Calu3 (cell line): ENCODE measurements at regions not wholly inside any gene's neighbourhood (a gene's known extent, or its start where the extent isn't known, plus 50 kb on each side); places are given as distances from the start of the nearest gene placed in this dataset.

Experiments used
- BruUV-seq: library from RNA; stranded (reverse); fragments of 400-500 nt; replicated peaks from 2 replicates; lab custom pipeline; 2021; lab: Mats Ljungman, UMichigan
- CTCF ChIA-PET: fragments of 300-600 bp; sonication (Branson Sonifier 250); formaldehyde crosslinking; loops from one replicate; lab custom pipeline; 2022; ENCODE audit warnings: antibody characterized with exemption; lab: Charles Lee
- DNase-seq: peaks from one replicate; pipeline ENCODE4 v3.0.0; 2022
- H3K27ac Mint-ChIP-seq: one replicate; pipeline ENCODE4 v1.8.0; 2022; ENCODE audit warnings: mixed read lengths; ENCODE audit not compliant: unreplicated experiment
- H3K27me3 Mint-ChIP-seq: one replicate; pipeline ENCODE4 v1.8.0; 2022; ENCODE audit warnings: mixed read lengths; ENCODE audit not compliant: unreplicated experiment
- H3K36me3 Mint-ChIP-seq: one replicate; pipeline ENCODE4 v1.8.0; 2022; ENCODE audit warnings: mild to moderate bottlenecking, moderate library complexity, mixed read lengths; ENCODE audit not compliant: insufficient read depth, unreplicated experiment
- H3K4me1 Mint-ChIP-seq: one replicate; pipeline ENCODE4 v1.8.0; 2022; ENCODE audit warnings: mild to moderate bottlenecking, low read depth, mixed read lengths; ENCODE audit not compliant: unreplicated experiment
- H3K4me3 Mint-ChIP-seq: one replicate; pipeline ENCODE4 v1.8.0; 2022; ENCODE audit warnings: mild to moderate bottlenecking, low read depth, moderate library complexity, mixed read lengths; ENCODE audit not compliant: unreplicated experiment
- H3K9me3 Mint-ChIP-seq: one replicate; pipeline ENCODE4 v1.8.0; 2022; ENCODE audit warnings: low read depth, mixed read lengths; ENCODE audit not compliant: unreplicated experiment
- intact Hi-C: fragments of 100-400 bp; cut with micrococcal nuclease; formaldehyde crosslinking; loops from one replicate; pipeline ENCODE4 v1.10.0; 2022; ENCODE audit not compliant: unreplicated experiment
- TF ChIP-seq, protein P1 (sequence below): fragments of 200-600 bp; IDR thresholded peaks from one replicate; pipeline ENCODE4 v1.8.0; 2022; ENCODE audit warnings: antibody characterized with exemption; ENCODE audit not compliant: unreplicated experiment

DNA sequence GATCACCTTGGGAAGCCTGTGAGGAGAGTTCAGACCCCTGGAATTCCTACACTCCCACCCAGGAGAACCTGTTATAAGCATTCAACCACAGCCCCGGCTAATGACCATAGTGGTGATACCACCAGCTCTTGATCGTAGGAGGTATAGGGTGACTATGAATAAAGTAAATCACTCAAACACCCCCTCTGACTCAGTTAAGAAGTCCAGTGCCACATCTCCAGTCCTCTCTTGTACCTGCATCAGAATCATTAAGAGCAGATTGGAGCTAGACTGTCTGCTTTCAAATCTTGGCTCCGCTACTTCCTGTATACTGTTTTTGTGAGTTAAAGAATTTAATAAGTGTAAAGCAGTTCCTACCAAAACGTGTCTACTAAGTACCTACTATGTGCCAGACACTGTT is 565.1 kb upstream of the DIPK2B start:
- Mint-ChIP-seq H3K4me1 (peaks cover 22% of the 10 kb centered on the region), H3K27ac (peak overlapping the region; percentile 63), H3K36me3 (peaks cover 92% of the 10 kb centered on the region), H3K4me3 (peak overlapping the region; percentile 89), H3K9me3 (no peaks in the 10 kb centered on the region), H3K27me3 (no peaks in the 10 kb centered on the region)
- intact Hi-C loops = loop anchor here (10.0 kb wide), 1 partner anchor 609 kb away; no protein-coding TSS in a partner anchor
- TF ChIP-seq, protein P1, sequence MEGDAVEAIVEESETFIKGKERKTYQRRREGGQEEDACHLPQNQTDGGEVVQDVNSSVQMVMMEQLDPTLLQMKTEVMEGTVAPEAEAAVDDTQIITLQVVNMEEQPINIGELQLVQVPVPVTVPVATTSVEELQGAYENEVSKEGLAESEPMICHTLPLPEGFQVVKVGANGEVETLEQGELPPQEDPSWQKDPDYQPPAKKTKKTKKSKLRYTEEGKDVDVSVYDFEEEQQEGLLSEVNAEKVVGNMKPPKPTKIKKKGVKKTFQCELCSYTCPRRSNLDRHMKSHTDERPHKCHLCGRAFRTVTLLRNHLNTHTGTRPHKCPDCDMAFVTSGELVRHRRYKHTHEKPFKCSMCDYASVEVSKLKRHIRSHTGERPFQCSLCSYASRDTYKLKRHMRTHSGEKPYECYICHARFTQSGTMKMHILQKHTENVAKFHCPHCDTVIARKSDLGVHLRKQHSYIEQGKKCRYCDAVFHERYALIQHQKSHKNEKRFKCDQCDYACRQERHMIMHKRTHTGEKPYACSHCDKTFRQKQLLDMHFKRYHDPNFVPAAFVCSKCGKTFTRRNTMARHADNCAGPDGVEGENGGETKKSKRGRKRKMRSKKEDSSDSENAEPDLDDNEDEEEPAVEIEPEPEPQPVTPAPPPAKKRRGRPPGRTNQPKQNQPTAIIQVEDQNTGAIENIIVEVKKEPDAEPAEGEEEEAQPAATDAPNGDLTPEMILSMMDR = no peak
- no TSS peak for BruUV-seq
- CTCF ChIA-PET = interaction anchor here (0.9 to 1.2 kb wide), 3 partner anchors 13 to 90 kb away, joined by 3 to 5 read pairs (median 3); no protein-coding TSS in a partner anchor
- no peak for DNase-seq

DNA sequence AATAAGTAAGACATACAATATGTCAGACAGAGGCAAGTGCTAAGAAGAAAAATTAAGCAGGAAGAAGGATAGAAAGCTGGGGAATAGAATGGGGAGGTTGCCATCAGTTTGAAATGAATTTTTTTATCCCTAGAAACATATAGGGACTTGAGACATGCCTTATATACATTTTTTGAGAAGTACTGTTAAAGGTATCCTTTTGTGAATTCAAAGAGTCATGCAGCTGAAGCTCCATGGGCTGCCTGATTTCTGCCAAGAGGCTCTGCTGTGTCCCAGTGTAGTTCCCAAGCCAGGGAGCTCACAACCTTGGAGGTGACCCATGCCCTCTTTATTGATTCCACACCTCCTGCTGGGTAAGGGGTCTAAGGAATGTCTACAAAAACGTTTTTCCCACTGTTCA is 564.6 kb upstream of the DIPK2B start:
- H3K4me1 Mint-ChIP-seq = peaks cover 26% of the 10 kb centered on the region
- intact Hi-C loops = loop anchor here (10.0 kb wide), 1 partner anchor 610 kb away; no protein-coding TSS in a partner anchor
- peak overlapping the region; percentile 63 for H3K27ac Mint-ChIP-seq
- CTCF ChIA-PET = interaction anchor here (1.1 kb wide), 1 partner anchor 38 kb away, joined by 3 read pairs; no protein-coding TSS in a partner anchor
- TF ChIP-seq, protein P1 = no peak
- H3K9me3 Mint-ChIP-seq = no peaks in the 10 kb centered on the region
- BruUV-seq = no TSS peak
- no peak for DNase-seq
- H3K27me3 Mint-ChIP-seq = no peaks in the 10 kb centered on the region
- peak overlapping the region; percentile 89 for H3K4me3 Mint-ChIP-seq
- peaks cover 93% of the 10 kb centered on the region for H3K36me3 Mint-ChIP-seq

DNA sequence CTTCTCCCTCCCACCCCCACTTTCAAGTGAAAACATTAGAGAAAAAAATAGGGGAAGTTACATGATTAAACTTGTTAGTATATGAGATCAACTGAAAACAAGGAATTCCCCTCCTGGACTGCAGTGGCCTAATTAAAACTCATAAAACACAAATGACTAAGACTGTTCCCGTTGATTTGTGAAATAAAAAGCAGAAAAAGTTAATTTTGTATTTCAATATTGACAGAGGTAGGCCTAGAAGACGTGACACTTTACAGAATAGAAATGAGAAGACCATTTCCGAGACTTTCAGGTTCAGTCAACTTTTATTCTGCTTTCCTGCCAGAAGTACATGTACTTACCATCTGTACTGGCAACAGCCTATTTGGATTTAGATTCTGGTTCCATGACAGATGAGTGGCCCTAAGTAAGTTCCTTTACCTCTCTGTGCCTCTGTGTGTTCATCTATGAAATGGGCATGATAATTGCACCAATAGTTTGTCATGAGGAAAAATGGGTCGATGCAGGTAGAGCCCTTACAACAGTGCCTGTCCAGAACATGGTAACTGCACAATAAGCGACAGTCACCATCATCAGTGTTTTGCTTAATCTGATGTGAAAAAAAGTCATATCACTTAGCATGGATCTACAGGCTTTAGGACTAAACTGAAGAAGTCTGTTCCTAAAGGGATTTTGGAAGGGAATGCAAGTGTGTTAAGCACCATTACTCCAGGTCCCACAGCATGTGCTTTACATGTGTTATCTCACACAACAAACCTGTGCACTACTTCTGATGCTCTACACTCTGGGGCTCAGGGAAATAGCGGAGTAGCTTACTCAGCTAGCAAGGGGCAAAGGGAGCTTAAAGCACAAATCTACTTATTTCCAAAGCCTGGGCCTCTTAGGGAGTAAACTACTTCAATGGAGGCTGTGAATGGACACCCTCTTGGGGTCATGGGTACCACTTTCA is 562.3 kb upstream of the DIPK2B start:
- DNase-seq = no peak
- intact Hi-C loops = loop anchor here (10.0 kb wide), 1 partner anchor 612 kb away; no protein-coding TSS in a partner anchor
- Mint-ChIP-seq H3K36me3 (peaks cover 92% of the 10 kb centered on the region), H3K9me3 (no peaks in the 10 kb centered on the region), H3K27me3 (no peaks in the 10 kb centered on the region), H3K4me3 (peak overlapping the region; percentile 53), H3K4me1 (peaks cover 46% of the 10 kb centered on the region), H3K27ac (peak overlapping the region; percentile 27)
- CTCF ChIA-PET = no interaction called here
- no TSS peak for BruUV-seq
- TF ChIP-seq, protein P1 = no peak

DNA sequence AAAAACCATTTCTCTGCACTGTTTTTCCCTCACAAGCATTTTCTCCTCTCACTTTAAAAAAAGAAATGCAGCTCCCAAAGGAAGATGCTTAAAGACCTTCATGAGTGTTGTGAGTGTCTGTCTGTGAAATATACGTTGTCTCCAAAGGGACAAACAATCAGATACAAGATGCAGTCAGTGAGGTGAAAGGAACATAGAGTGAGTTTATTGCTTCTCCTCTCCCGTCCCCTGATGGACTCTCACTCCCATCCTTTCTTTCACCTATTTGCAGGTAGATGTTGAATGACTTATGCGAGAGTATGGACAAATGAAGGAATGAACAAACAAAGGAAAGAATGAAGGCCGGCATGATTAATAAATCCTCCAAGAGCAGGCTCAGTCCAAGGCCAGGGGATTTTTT is 561.2 kb upstream of the DIPK2B start:
- peaks cover 92% of the 10 kb centered on the region for H3K36me3 Mint-ChIP-seq
- no peaks in the 10 kb centered on the region for H3K27me3 Mint-ChIP-seq
- CTCF ChIA-PET = no interaction called here
- H3K27ac Mint-ChIP-seq = peak overlapping the region; percentile 75
- DNase-seq = no peak
- H3K4me1 Mint-ChIP-seq = peaks cover 51% of the 10 kb centered on the region
- intact Hi-C loops = loop anchor here (10.0 kb wide), 1 partner anchor 613 kb away; no protein-coding TSS in a partner anchor
- TF ChIP-seq, protein P1 = no peak
- no peaks in the 10 kb centered on the region for H3K9me3 Mint-ChIP-seq
- peak overlapping the region; percentile 53 for H3K4me3 Mint-ChIP-seq
- BruUV-seq = no TSS peak
